Mononuclear cell (primary cell): ENCODE measurements at regions not wholly inside any gene's neighbourhood (a gene's known extent, or its start where the extent isn't known, plus 50 kb on each side); places are given as distances from the start of the nearest gene placed in this dataset.

Source experiments
- H3K27me3 ChIP-seq: 2 replicates; pipeline ENCODE4 v1.6.0; 2011; ENCODE audit warnings: low read length, control low read depth; ENCODE audit not compliant: insufficient read depth
- H3K4me1 ChIP-seq: 2 replicates; pipeline ENCODE4 v1.5.1; 2011; ENCODE audit warnings: mild to moderate bottlenecking, low read length, control low read depth; ENCODE audit not compliant: insufficient read depth
- H3K4me3 ChIP-seq: 2 replicates; pipeline ENCODE4 v1.5.1; 2011; ENCODE audit warnings: mild to moderate bottlenecking, low read length, moderate library complexity
- H3K9me3 ChIP-seq: 2 replicates; pipeline ENCODE4 v1.5.1; 2011; ENCODE audit warnings: low read depth, mild to moderate bottlenecking, control low read depth, low read length

DNA sequence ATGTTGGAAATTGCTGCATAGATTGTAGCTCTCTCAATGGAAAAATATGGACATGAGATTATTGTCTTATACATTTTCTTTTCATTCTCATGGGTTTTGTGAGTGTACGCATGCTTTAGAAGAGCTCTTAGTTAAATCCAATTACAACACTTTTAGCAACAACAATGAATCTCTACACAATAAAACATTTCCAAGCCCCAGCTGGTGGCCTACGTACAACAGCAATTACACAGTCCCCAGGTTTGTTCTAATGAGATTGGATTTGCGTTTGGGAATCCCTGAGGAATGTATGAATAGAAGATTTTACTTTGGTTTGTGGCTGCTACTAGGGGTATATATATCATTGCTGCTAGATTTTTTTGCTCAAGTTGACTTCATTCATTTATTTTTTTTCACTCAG lies 98.6 kb downstream of the FHDC1 start:
- Histone ChIP-seq H3K4me3 (no peak overlapping the region), H3K27me3 (no peaks in the 10 kb centered on the region), H3K9me3 (no peaks in the 10 kb centered on the region), H3K4me1 (no peaks in the 10 kb centered on the region)

DNA sequence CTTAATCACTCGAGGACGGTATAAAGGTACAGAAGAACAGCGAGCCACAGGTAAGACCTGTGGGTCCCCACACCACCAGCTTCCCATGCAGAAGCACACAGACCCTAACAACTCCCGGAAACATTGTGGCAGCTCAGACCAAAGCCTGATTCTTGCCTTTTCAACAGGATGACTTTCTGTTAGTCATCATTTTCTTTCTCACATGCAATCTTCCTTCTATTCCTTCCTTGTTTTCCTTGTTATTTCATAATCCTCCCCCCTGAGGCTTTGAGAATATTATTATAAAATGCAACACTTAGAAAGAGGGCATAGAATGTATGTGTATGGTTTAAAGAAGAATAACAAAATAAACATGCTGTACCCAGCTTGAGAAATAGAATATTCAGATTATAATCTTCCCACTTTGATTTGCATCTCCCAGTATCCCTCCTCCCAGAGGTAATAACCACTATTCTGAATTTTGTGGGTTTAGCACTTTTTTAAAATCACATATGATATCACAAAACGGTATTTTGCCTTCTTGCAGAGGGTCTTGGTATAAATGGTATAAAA lies 100.9 kb downstream of the FHDC1 start:
- no peaks in the 10 kb centered on the region for H3K27me3 ChIP-seq
- no peaks in the 10 kb centered on the region for H3K4me1 ChIP-seq
- H3K4me3 ChIP-seq: no peak overlapping the region
- no peaks in the 10 kb centered on the region for H3K9me3 ChIP-seq

DNA sequence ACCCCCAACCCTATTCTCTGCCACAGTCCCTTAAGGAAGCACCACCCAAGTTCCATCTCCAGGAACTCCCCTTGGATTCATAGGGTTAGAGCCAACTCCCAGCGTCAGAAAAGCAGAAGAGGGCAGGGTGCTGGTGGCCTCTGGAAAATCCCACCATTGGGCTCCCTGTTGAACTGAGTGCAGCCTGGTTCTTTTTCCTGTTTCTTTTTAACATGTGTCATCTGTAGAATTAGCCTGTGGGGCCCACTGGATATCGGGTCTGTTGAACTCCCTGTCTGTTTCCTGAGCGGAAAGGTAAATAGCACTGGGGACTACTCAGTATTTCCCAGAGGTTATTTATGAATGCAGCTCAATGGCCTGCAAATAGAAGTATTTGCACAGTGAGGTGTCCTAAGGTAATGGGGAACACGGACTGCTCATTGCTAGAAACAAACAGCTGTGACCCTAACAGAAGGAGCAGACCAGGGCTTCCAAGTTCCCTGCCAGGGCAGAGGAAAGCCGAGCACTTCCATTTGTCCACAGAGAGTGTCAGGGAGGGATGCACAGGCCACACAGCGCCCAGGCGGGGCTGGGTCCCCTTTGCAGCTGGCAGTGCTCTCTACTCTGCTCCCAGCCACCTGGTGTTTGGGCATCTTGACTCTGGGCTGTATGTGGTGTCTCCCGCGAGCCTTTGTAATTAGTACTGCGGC lies 102.6 kb downstream of the FHDC1 start:
- H3K4me3 ChIP-seq: no peak overlapping the region
- H3K27me3 ChIP-seq: no peaks in the 10 kb centered on the region
- no peaks in the 10 kb centered on the region for H3K4me1 ChIP-seq
- no peaks in the 10 kb centered on the region for H3K9me3 ChIP-seq

DNA sequence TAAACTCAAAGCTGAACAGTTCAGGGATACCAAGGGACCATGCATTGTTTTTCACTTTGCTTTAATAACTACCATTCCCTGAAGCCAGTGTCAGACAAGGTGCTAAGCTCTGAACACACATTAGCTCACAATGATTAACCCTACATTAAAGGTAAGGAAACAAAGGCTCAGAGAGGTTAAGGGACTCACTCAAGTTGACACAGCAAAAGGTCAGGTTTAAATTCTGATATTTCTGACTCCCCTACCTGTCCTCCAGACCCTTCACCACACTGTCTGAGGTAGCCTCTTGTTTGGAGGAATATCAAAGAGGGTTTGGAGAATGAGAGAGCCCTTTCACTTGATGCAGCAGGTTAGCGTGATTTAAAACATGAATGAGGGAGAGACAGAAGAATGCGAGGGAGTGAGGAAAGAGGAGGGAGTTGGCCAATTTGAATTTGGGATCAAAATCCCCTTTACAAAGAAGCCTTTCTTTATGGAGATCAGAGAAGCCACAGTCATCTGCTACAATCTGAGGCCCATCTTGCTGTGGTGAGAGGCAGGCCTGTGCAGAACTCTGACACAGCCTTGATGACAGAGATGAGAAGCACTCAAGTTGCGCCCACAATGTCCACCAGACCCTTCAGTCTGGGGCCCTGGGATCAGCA lies 103.5 kb downstream of the FHDC1 start:
- H3K27me3 ChIP-seq: no peaks in the 10 kb centered on the region
- H3K4me1 ChIP-seq: no peaks in the 10 kb centered on the region
- H3K4me3 ChIP-seq: no peak overlapping the region
- no peaks in the 10 kb centered on the region for H3K9me3 ChIP-seq

DNA sequence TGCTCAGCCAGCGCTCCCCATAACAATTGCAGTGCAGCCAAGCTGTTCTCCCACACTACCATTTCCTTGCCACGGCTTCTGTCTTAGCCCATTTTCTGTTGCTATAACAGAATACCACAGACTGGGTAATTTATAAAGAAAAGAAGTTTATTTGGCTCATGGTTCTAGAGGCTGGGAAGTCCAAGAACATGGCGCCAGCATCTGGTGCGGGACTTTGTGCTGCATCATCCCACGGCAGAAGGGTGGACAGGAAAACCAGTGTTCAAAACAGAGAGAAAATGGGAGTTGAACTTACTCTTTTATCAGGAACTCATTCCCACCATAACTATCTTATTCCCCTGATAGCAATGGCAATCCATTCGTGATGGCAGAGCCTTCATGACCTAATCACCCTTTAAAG lies 104.6 kb downstream of the FHDC1 start:
- H3K9me3 ChIP-seq: no peaks in the 10 kb centered on the region
- H3K27me3 ChIP-seq: no peaks in the 10 kb centered on the region
- H3K4me1 ChIP-seq: peaks cover 8% of the 10 kb centered on the region
- no peak overlapping the region for H3K4me3 ChIP-seq

- H3K4me1 ChIP-seq: peaks cover 9% of the 10 kb centered on the region
- H3K4me3 ChIP-seq: no peak overlapping the region
- H3K9me3 ChIP-seq: no peaks in the 10 kb centered on the region
- H3K27me3 ChIP-seq: no peaks in the 10 kb centered on the region
Measured at GRCh38 chr4:153044036-153044435, 107.9 kb downstream of the FHDC1 start.

- Histone ChIP-seq H3K9me3 (no peaks in the 10 kb centered on the region), H3K4me3 (no peak overlapping the region), H3K27me3 (no peaks in the 10 kb centered on the region), H3K4me1 (peaks cover 9% of the 10 kb centered on the region)
Measured at GRCh38 chr4:153045111-153045982, 109.2 kb downstream of the FHDC1 start.

- Histone ChIP-seq H3K9me3 (no peaks in the 10 kb centered on the region), H3K4me3 (no peak overlapping the region), H3K27me3 (peaks cover 9% of the 10 kb centered on the region), H3K4me1 (no peaks in the 10 kb centered on the region)
Measured at GRCh38 chr4:153058671-153059060, 122.5 kb downstream of the FHDC1 start.

GRCh38 chr4:153060196-153060595 lies 124.1 kb downstream of the FHDC1 start:
- H3K4me1 ChIP-seq: no peaks in the 10 kb centered on the region
- peaks cover 1% of the 10 kb centered on the region for H3K27me3 ChIP-seq
- no peak overlapping the region for H3K4me3 ChIP-seq
- H3K9me3 ChIP-seq: no peaks in the 10 kb centered on the region

DNA sequence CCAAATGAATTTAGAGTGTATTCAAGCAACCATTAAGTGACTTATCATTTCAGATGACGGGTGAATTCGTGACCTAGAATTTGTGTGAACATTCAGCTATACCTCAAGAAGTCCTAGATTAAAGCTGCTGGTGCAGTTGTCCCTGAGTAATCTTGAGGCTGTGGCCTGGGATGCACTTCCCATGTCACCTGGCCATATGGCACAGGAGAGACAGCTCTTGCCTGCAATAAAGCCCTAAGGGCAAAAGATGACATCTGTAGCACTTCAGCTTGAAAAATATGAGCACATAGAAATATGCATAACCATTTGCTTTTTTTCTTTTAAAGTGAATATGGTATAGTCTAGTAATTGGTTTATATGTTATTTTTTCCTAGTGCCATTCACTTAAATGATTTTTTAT lies 125.8 kb downstream of the FHDC1 start:
- no peak overlapping the region for H3K4me3 ChIP-seq
- H3K27me3 ChIP-seq: no peaks in the 10 kb centered on the region
- H3K4me1 ChIP-seq: no peaks in the 10 kb centered on the region
- H3K9me3 ChIP-seq: no peaks in the 10 kb centered on the region

GRCh38 chr4:153062652-153063168 lies 126.6 kb downstream of the FHDC1 start:
- no peak overlapping the region for H3K4me3 ChIP-seq
- no peaks in the 10 kb centered on the region for H3K27me3 ChIP-seq
- H3K4me1 ChIP-seq: no peaks in the 10 kb centered on the region
- H3K9me3 ChIP-seq: no peaks in the 10 kb centered on the region

DNA sequence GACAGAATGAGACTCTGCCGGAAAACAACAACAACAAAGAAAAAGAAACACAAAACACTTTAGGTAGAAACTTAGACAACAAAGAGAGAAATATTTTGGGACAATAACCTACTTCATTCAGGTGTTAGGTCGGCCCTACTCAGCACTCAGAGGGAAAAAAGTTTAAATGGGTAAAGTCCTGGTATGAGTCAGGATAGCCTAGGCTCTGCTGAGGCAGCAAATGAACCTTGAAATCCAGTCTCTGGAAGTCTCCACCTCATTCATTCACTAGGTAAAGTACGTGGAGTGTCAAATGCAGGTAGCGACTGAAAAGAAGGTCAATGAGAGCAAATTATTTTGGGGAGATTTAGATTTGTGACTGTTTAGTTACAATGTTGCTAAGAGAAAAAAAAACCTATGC lies 127.4 kb downstream of the FHDC1 start:
- Histone ChIP-seq H3K9me3 (no peaks in the 10 kb centered on the region), H3K27me3 (no peaks in the 10 kb centered on the region), H3K4me3 (no peak overlapping the region), H3K4me1 (no peaks in the 10 kb centered on the region)

DNA sequence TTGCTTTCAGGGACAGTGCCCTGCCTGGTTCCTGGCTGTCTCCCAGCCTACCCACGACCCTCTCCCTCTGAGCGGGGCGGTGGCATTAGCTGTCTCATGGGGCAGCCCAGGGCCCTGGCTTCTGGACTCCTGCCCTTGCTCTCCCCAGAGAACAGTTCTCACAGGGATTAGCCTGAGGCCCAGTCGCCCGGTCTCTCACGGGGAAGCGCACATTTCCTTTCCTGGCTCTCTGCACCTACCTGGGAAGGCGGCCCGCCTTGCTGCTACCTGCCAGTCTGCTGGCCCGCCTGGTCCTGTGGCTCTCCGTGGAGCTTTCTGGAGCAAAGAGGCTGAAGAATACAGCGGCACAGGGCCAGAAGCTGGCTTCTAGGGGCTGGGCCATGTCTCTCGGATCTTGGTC lies 128.4 kb downstream of the FHDC1 start:
- Histone ChIP-seq H3K9me3 (no peaks in the 10 kb centered on the region), H3K4me3 (no peak overlapping the region), H3K27me3 (no peaks in the 10 kb centered on the region), H3K4me1 (no peaks in the 10 kb centered on the region)

GRCh38 chr4:153065276-153065675 lies 129.2 kb downstream of the FHDC1 start:
- no peaks in the 10 kb centered on the region for H3K27me3 ChIP-seq
- no peaks in the 10 kb centered on the region for H3K4me1 ChIP-seq
- H3K4me3 ChIP-seq: no peak overlapping the region
- no peaks in the 10 kb centered on the region for H3K9me3 ChIP-seq

GRCh38 chr4:153067376-153067775 lies 131.3 kb downstream of the FHDC1 start:
- H3K9me3 ChIP-seq: no peaks in the 10 kb centered on the region
- H3K4me3 ChIP-seq: no peak overlapping the region
- no peaks in the 10 kb centered on the region for H3K27me3 ChIP-seq
- H3K4me1 ChIP-seq: no peaks in the 10 kb centered on the region
